BLaER1 treated with 17β-estradiol and CSF1 and Interleukin-3, amounts not matched to agents 10 nM and 100 nM (cell line): ENCODE measurements at regions not wholly inside any gene's neighbourhood (a gene's known extent, or its start where the extent isn't known, plus 50 kb on each side); places are given as distances from the start of the nearest gene placed in this dataset.

Experiments
- H3K27ac ChIP-seq, 11 experiments: shearing (Covaris generic); formaldehyde crosslinking; 2 replicates each; pipeline ENCODE4 v1.8.1; 2022
- H3K27me3 ChIP-seq, 11 experiments: shearing (Covaris generic); formaldehyde crosslinking; 2 replicates each; pipeline ENCODE4 v1.8.1; 2022
- H3K36me3 ChIP-seq, 11 experiments: shearing (Covaris generic); formaldehyde crosslinking; 2 replicates each; pipeline ENCODE4 v1.8.1; 2022
- H3K4me1 ChIP-seq, 10 experiments: shearing (Covaris generic); formaldehyde crosslinking; 2 replicates each; pipeline ENCODE4 v1.8.1; 2022
- H3K4me2 ChIP-seq, 11 experiments: shearing (Covaris generic); formaldehyde crosslinking; 2 replicates each; pipeline ENCODE4 v1.8.1; 2022
- H3K4me3 ChIP-seq, 10 experiments: shearing (Covaris generic); formaldehyde crosslinking; 2 replicates each; pipeline ENCODE4 v1.8.1; 2022
- H3K9ac ChIP-seq, 11 experiments: shearing (Covaris generic); formaldehyde crosslinking; 2 replicates each; pipeline ENCODE4 v1.8.1; 2022
- H3K9me3 ChIP-seq, 11 experiments: shearing (Covaris generic); formaldehyde crosslinking; replicated peaks in 1 of 11; 2 replicates each; pipeline ENCODE4 v1.8.1; 2022
- H4K20me1 ChIP-seq, 11 experiments: shearing (Covaris generic); formaldehyde crosslinking; 2 replicates each; pipeline ENCODE4 v1.8.1; 2022
- Cebpa-rat ChIP-seq, 11 experiments: shearing (Covaris generic); IDR thresholded peaks; 2 replicates each; pipeline ENCODE4 v1.8.1; 2022

DNA sequence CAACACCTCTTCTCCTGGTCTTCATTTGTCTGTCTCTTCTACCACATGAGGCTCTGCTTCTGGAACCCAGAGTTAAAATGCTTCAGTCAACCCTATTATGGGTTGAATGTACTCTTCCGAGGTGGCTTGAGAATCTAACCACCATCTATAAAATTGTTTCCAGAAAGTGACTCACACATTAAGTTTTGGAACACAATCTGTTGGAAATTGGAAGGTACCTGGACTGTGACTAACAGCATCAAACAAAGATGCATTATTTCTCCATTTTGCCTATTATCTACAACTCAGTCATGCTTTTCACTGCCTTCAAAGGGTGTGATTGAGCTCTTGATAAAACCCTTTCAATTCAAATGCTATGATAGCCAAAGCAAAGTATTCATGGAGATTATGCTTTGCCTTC, 499.0 kb upstream of the SEMA6D start:
- Histone ChIP-seq H3K4me1 (no peaks in the 10 kb centered on the region), H3K4me2 (no peak overlapping the region), H3K4me3 (no peak overlapping the region), H3K36me3 (no peaks in the 10 kb centered on the region), H4K20me1 (no peaks in the 10 kb centered on the region), H3K9ac (no peak overlapping the region), H3K9me3 (no peaks in the 10 kb centered on the region), H3K27ac (no peak overlapping the region), H3K27me3 (no peaks in the 10 kb centered on the region)
- TF ChIP-seq Cebpa-rat (IDR thresholded peaks at IDR 0.05): no peak

DNA sequence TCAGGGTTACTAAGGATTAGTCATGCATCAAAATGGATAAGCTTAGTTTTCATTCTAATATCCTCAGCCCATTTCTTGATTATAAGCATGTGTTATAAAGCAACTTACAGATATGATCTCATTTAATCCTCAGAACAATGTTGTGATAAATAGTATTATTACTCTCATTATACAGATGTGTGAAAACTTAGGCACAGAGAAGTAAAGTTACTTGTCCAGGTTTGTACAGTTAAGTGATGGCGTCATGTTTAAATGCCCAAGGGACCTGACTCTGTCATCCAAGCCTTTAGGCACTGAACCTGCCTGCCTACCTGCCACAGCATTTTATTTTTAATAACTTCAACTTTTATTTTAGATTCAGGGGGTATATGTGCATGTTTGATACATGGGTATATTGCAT, 472.9 kb upstream of the SEMA6D start:
- no peaks in the 10 kb centered on the region for H3K9me3 ChIP-seq
- no peak overlapping the region for H3K4me2 ChIP-seq
- TF ChIP-seq Cebpa-rat (IDR thresholded peaks at IDR 0.05): no peak
- no peak overlapping the region for H3K4me3 ChIP-seq
- H3K27me3 ChIP-seq: no peaks in the 10 kb centered on the region
- no peaks in the 10 kb centered on the region for H4K20me1 ChIP-seq
- H3K4me1 ChIP-seq: no peaks in the 10 kb centered on the region
- H3K27ac ChIP-seq: no peak overlapping the region
- no peak overlapping the region for H3K9ac ChIP-seq
- H3K36me3 ChIP-seq: no peaks in the 10 kb centered on the region

DNA sequence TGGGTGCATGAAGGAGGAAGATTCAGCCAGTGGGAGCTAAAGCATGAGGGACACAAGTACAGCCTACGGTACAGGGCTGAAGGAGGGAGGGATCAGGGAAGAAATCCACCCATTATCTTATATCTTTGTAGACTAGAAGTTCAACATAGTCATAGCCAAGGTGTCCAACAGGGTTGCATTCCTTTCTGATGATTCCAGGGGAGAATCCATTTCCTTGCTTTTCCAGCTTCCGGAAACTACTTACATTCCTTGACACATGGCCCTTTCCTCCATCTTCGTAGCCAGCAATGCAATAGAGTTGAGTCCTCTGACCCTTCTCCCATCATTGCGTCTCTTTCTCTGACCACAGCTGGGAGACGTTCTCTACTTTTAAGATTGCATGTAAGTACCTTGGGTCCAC, 471.0 kb upstream of the SEMA6D start:
- no peaks in the 10 kb centered on the region for H3K27me3 ChIP-seq
- H3K4me3 ChIP-seq: no peak overlapping the region
- no peaks in the 10 kb centered on the region for H3K9me3 ChIP-seq
- TF ChIP-seq Cebpa-rat (IDR thresholded peaks at IDR 0.05): no peak
- no peaks in the 10 kb centered on the region for H3K36me3 ChIP-seq
- H3K4me2 ChIP-seq: no peak overlapping the region
- H4K20me1 ChIP-seq: no peaks in the 10 kb centered on the region
- H3K9ac ChIP-seq: no peak overlapping the region
- H3K4me1 ChIP-seq: no peaks in the 10 kb centered on the region
- H3K27ac ChIP-seq: no peak overlapping the region

- Histone ChIP-seq H3K9ac (no peak overlapping the region), H4K20me1 (no peaks in the 10 kb centered on the region), H3K4me3 (no peak overlapping the region), H3K4me2 (no peak overlapping the region), H3K27ac (no peak overlapping the region), H3K9me3 (peaks cover 0 to 20% (median 9%) of the 10 kb centered on the region in 11 experiments; a peak in 10 of 22 replicates), H3K4me1 (no peaks in the 10 kb centered on the region), H3K27me3 (no peaks in the 10 kb centered on the region), H3K36me3 (no peaks in the 10 kb centered on the region)
- no peak for TF ChIP-seq Cebpa-rat (IDR thresholded peaks at IDR 0.05)
These were observed 458.8 kb upstream of the SEMA6D start for GRCh38 chr15:47258521-47258920.

DNA sequence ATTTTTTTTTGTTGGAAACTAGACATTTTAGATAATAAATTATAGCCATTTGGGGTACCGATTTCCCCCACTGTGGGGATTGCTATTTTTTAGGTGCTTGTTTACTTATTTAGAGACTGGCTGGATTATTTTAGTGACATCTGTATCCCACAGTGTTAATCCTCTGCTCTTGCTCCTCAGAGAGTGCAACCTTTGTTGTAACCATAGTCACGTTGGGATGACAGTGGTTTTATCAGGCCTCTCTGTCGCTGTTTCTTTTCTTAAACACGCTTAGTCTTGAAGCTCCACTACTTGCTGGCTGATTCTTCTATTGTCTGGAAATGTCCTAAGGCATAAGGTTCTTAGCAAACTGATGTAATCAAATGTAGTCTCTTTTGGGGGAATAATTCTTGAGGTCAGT, 451.6 kb upstream of the SEMA6D start:
- Histone ChIP-seq H4K20me1 (no peaks in the 10 kb centered on the region), H3K9me3 (peaks cover 0 to 12% (median 7%) of the 10 kb centered on the region in 11 experiments; a peak in 10 of 22 replicates), H3K4me1 (no peaks in the 10 kb centered on the region), H3K36me3 (no peaks in the 10 kb centered on the region), H3K27ac (no peak overlapping the region), H3K4me3 (no peak overlapping the region), H3K27me3 (no peaks in the 10 kb centered on the region), H3K9ac (no peak overlapping the region), H3K4me2 (no peak overlapping the region)
- no peak for TF ChIP-seq Cebpa-rat (IDR thresholded peaks at IDR 0.05)

DNA sequence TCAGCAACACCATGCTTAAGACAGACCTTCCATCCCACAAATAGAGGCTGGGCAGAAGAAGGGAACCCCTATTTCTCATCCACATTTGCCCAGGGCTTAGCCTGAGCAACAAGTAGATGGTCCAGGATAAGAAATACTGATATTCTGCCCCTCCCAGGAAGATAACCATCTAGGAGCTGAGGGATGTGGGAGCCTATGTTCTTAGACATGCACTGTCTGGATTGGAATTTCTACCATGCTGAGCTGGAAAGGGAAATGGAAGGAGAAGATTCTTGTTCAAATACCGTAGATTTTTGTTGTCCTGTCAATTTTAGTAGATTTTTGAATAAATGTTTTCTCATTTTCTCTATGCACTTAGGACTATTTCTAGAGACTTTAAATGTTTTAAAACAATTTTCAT, 450.7 kb upstream of the SEMA6D start:
- H3K9ac ChIP-seq: no peak overlapping the region
- no peaks in the 10 kb centered on the region for H3K36me3 ChIP-seq
- no peaks in the 10 kb centered on the region for H3K4me1 ChIP-seq
- TF ChIP-seq Cebpa-rat (IDR thresholded peaks at IDR 0.05): no peak
- H3K9me3 ChIP-seq: peaks cover 0 to 12% (median 7%) of the 10 kb centered on the region in 11 experiments; a peak in 10 of 22 replicates
- no peaks in the 10 kb centered on the region for H3K27me3 ChIP-seq
- no peak overlapping the region for H3K4me3 ChIP-seq
- no peak overlapping the region for H3K27ac ChIP-seq
- H3K4me2 ChIP-seq: no peak overlapping the region
- H4K20me1 ChIP-seq: no peaks in the 10 kb centered on the region

DNA sequence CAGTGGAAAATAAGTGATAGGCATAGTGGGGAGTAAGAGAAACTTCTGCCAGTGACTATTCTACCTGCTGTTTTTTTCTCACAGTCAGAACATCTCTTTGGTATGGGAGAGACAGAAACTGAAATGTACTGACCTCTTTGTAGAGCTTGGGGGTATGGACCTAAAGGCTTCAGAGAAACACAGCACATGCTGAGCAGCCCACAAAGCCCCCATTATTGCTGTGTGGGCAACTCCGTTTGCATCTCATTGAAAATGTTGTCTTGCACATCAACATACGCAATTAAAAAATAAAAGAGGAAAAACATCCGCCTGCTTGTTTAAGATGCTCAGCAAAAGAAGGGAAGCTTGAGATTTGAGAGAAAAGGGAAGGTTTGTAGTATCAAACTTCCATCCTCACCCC, 443.4 kb upstream of the SEMA6D start:
- Histone ChIP-seq H3K9ac (no peak overlapping the region), H4K20me1 (no peaks in the 10 kb centered on the region), H3K36me3 (no peaks in the 10 kb centered on the region), H3K27ac (no peak overlapping the region), H3K4me3 (no peak overlapping the region), H3K9me3 (peaks cover 13 to 19% (median 16%) of the 10 kb centered on the region in 11 experiments; a peak in 20 of 22 replicates), H3K27me3 (no peaks in the 10 kb centered on the region), H3K4me1 (no peaks in the 10 kb centered on the region), H3K4me2 (no peak overlapping the region)
- no peak for TF ChIP-seq Cebpa-rat (IDR thresholded peaks at IDR 0.05)

DNA sequence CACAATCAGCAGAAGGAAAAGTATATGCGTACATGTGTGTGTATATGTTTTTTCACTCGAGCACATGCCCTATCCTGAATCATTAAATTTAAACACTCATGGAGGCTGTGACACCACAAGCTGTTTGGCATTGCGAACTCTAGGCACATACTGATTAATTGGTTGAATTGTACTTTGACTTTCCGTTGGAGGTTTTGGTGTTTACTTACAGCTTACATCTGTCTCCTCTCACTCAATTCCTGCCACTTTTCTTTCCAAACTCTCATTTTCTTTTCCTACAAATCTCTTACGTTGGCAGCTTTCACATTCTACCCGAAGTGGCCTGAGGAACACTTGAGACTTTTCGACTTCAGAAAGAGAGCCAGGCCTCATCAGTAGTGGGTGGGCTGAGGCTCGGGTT, 434.1 kb upstream of the SEMA6D start:
- Histone ChIP-seq H3K9ac (no peak overlapping the region), H3K27ac (no peak overlapping the region), H3K4me1 (no peaks in the 10 kb centered on the region), H4K20me1 (no peaks in the 10 kb centered on the region), H3K36me3 (no peaks in the 10 kb centered on the region), H3K4me2 (no peak overlapping the region), H3K4me3 (no peak overlapping the region), H3K27me3 (no peaks in the 10 kb centered on the region), H3K9me3 (no peaks in the 10 kb centered on the region)
- no peak for TF ChIP-seq Cebpa-rat (IDR thresholded peaks at IDR 0.05)

- H3K4me1 ChIP-seq: no peaks in the 10 kb centered on the region
- TF ChIP-seq Cebpa-rat (IDR thresholded peaks at IDR 0.05): no peak
- no peaks in the 10 kb centered on the region for H3K9me3 ChIP-seq
- H3K4me3 ChIP-seq: no peak overlapping the region
- no peak overlapping the region for H3K9ac ChIP-seq
- no peaks in the 10 kb centered on the region for H4K20me1 ChIP-seq
- no peaks in the 10 kb centered on the region for H3K27me3 ChIP-seq
- no peaks in the 10 kb centered on the region for H3K36me3 ChIP-seq
- no peak overlapping the region for H3K4me2 ChIP-seq
- H3K27ac ChIP-seq: no peak overlapping the region
These were observed 428.5 kb upstream of the SEMA6D start for GRCh38 chr15:47288794-47289193.

GRCh38 chr15:47289656-47290055, 427.6 kb upstream of the SEMA6D start:
- Histone ChIP-seq H3K4me3 (no peak overlapping the region), H3K9ac (no peak overlapping the region), H3K9me3 (no peaks in the 10 kb centered on the region), H4K20me1 (no peaks in the 10 kb centered on the region), H3K27ac (no peak overlapping the region), H3K27me3 (no peaks in the 10 kb centered on the region), H3K4me1 (no peaks in the 10 kb centered on the region), H3K36me3 (no peaks in the 10 kb centered on the region), H3K4me2 (no peak overlapping the region)
- TF ChIP-seq Cebpa-rat (IDR thresholded peaks at IDR 0.05): no peak

GRCh38 chr15:47291767-47292166, 425.5 kb upstream of the SEMA6D start:
- Histone ChIP-seq H3K27ac (no peak overlapping the region), H3K4me3 (no peak overlapping the region), H4K20me1 (no peaks in the 10 kb centered on the region), H3K36me3 (no peaks in the 10 kb centered on the region), H3K9ac (no peak overlapping the region), H3K4me2 (no peak overlapping the region), H3K9me3 (no peaks in the 10 kb centered on the region), H3K4me1 (no peaks in the 10 kb centered on the region), H3K27me3 (no peaks in the 10 kb centered on the region)
- TF ChIP-seq Cebpa-rat (IDR thresholded peaks at IDR 0.05): no peak
